Transverse colon (tissue), 1 donor: ENCODE measurements at regions not wholly inside any gene's neighbourhood (a gene's known extent, or its start where the extent isn't known, plus 50 kb on each side); places are given as distances from the start of the nearest gene placed in this dataset.

Source experiments
- EP300 ChIP-seq: sonication (generic); formaldehyde crosslinking; IDR thresholded peaks from one replicate; pipeline ENCODE4 v1.6.1; 2017; ENCODE audit warnings: antibody characterized with exemption, low read depth
- POLR2A ChIP-seq: fragments of 450-650 bp; IDR thresholded peaks from one replicate; pipeline ENCODE4 v1.6.1; 2016; ENCODE audit warnings: antibody characterized with exemption, mild to moderate bottlenecking, moderate library complexity

GRCh38 chr21:32120230-32120629 lies 158.6 kb downstream of the MIS18A start:
- TF ChIP-seq POLR2A: no peak
- no peak for TF ChIP-seq EP300
